HPDE6-E6E7 (cell line): ENCODE measurements at regions not wholly inside any gene's neighbourhood (a gene's known extent, or its start where the extent isn't known, plus 50 kb on each side); places are given as distances from the start of the nearest gene placed in this dataset.

Experiments used
- DNase-seq: peaks from one replicate; pipeline ENCODE4 v3.0.0; 2011; ENCODE audit warnings: missing footprints; ENCODE audit errors: extremely low spot score

DNA sequence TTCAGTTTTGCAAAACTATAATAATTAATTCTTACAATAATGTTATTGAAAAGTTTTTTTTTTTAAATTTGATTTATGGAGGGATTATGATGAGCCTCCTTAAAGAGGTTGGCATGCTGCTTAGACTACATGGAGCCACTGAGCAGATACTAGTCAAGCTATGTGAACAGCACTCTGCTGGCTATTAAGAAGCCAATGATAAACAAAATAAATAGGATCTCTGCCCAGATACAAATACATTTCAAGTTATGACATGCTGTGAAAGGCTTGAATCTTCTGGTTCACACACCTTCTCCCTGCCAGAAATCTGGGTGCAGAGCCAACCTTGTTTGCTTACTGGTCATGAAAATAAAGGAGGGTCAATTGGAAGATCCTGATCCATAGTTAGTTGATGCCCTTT, 107.4 kb upstream of the NAV3 start:
- DNase-seq, result peak; percentile 10

DNA sequence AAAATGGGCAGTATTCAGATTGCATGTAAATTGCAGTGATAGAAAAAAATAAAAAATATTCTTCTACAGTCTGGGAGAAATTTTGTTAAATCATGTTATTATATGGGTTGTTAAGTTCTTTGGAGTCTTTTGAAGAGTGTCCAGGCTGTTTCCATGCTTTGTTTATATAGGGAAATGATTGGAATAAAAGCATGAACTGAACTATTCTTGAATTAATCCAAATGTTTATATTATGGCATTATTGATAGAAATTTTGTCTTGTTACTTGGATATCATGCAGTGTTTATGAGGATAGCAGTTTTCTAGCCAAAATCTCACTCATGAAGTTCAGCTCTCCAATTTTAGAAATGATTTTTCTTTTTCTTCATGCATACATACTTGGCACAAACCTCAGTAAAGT, 108.2 kb upstream of the NAV3 start:
- no peak for DNase-seq

DNA sequence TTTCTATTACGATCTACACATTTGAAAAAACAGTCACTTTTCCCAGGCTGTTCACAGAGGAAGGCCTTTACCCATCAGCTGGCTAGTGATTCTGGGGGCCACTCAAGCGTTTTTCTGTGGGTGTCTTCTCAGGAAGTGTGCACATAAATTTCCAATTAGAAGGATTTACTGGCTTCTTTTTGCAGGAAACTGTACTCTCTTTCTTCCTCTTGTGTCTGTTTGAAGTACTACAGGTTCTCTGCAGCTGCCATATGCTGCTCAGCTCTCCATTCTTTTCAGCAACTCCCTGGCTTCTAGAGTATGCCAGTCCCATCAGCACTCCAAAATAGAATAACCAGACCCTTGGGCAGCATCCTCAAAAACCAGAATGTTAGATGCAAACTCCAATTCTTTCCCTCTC, 110.4 kb upstream of the NAV3 start:
- DNase-seq, result no peak

DNA sequence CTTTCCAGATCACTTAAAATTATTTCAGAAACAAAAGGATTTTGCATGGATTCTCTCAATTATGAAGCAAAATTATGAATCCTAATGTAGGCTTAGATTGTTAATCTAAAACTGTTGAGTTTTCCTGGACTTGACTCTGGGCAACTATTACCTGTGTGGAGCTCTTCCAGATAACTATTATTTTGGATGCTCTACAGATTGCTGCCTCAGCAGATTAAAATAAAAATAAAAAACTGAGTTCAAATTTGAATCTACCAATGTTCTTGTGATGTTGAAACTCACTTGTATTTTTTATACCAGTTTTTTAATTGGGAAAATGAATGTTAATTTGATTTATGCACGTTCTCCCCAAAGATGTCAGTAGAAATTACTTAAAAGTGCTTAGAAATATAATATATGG, 120.5 kb upstream of the NAV3 start:
- no peak for DNase-seq

DNA sequence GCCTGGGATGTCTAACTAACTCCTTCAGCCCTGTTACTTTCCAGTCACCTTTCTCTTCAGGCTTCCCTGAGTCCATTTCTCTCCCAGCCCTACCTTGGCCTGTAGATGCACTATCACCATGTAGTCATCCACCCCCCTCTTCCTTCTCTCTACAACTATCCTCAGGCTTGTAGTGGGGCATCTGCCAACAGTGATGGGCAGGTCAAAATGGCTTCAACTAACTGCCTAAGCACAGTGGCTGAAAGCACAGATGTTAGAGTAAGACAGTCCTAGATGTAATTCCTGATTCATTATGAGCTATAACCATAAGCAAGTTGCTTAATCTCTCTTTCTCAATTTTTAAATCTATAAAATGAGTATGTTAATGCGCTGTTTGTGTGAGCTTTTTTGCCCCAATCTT, 133.6 kb upstream of the NAV3 start:
- no peak for DNase-seq

DNA sequence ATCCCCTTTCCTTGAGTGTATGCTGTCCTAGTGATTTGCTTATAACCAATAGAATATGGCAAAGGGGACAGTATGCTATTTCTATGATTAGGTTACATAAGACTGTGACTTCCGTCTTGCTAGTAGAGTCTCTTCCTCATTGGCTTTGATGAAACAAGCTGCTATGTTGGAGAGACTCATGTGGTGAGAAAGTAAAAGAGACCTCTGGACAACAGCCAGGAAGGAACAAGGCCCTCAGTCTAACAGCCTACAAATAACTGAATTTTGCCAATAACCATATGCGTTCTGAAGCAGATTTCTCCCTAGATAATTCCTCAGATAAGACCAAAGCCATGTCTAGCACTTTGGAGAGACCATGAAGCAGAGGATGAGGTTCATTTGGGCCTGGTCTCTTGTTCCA, 134.5 kb upstream of the NAV3 start:
- no peak for DNase-seq

DNA sequence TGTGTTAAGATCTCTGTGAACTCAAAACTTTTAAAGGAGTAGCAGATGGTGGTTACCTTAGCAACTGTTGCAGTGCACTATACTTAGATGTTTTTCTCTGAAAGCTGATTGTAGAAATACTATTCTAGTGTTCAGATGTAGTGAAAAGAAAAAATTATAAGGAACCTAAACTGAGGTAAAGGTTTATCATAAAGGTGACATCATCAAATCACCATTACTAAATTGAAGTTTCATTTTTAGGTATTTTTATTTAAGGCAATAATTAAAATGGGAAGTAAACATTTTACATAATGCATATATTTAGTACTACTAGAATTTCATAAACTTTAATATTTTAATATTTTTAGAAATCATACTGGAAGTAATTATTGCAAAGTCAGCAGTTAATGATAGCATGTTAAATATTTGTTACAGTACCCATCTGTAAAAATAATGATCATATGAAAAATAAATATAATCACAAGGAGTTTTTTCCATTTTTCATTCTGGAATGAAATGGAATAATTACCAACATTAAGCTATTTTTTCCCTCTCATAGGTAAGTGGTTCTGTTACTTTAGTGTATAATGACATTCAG, 141.1 kb upstream of the NAV3 start:
- DNase-seq, result no peak

DNA sequence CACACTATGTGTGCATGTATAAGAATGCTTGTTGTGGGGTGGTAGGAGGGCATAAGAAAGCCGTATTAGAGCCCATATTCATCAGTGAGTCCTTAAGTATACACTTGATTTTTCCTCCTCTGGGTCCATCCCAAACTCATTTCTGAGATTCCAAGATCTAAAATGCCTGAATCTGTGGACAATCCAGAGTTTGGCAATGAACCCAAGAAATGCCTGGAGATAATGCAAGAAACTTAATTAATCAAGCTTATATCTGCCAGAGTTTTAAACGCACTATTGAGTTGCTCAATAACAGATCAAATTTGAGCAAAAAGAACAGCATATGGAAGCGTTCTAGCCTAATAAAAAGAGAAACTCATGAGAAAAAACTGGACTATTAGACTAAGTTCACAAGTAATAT, 143.4 kb upstream of the NAV3 start:
- DNase-seq, result no peak

DNA sequence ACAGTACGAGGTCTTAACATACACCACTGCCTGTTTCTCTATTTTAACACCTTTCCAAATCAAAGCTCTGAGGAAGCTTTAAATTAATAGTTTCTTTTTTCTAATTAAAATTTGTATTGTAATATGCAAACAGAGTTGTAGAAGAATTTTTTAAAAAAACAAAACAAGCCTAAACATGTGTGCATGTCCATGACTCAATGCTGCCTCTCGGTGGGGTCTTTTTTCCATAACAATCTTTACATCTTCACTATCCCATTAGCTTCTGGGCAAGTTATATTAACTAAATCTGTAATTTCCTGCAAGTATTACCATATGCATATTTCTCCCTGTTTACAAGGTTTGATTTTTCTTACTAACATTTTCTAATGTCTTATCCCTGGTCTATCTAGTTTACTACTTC, 143.9 kb upstream of the NAV3 start:
- DNase-seq, result no peak

DNA sequence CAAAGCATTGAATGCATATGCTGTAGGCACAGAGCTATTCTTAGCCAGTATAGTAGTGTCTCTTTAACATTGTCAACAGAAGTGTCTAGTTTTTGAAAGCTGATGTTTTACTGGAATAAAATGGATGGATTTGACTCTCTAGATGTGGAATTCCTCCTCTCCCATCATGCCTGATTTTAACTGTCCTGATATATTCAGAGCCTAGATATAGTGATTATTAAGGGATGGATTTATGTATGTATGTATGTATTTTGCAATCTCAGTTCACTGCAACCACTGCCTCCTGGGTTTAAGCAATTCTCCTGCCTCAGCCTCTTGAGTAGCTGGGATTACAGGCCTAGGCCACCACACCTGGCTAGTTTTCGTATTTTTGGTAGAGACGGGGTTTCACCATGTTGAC, 144.8 kb upstream of the NAV3 start:
- no peak for DNase-seq

DNA sequence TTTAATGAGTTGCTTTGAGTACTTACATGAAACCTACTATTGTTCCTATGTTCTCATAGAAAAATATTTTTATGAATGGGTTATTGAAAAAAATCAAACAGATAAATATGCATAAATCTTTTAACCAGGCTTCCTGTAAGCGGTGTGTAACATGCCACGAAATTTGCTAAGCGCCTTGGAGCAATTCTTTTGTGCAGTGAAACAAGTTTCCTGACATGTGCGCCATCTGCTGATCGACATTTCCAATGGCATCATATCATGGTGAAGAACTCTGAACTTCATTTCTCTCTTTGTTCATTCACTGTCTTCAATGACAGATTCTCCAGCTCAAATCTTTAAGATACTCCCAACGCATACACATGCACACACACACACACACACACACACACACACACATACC, 145.6 kb upstream of the NAV3 start:
- DNase-seq, result peak; percentile 32

DNA sequence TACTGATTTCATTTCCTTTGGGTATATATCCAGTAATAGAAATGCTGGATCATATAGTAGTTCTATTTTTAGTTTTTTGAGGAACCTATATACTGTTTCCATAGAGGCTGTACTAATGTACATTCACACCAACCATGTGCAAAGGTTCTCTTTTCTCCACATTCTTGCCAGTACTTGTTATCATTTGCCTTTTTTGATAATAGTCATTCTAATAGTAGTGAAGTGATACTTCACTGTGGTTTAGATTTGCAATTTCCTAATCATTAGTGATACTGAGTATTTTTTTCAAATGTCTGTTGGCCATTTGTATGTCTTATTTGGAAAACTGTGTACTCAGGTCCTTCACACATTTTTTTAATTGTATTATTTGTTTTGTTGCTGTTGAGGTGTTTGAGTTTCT, 148.2 kb upstream of the NAV3 start:
- DNase-seq, result no peak

DNA sequence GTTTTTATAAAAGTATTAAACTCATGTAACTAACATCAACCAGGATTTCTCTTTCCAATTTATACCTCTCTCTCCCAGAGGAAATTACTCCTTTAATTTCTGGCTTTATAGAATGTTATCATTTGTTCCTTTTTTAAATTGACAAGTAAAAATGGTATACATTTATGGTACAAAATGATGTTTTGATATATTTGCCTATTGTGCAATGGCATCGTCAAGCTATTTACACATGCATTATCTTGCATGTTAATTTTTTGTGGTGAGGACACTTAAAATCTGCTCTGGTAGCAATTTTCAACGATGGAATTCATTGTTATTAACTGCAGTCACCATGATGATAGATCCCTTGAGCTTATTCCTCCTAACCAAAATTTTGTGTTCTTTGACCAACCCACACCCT, 149.0 kb upstream of the NAV3 start:
- DNase-seq, result no peak

DNA sequence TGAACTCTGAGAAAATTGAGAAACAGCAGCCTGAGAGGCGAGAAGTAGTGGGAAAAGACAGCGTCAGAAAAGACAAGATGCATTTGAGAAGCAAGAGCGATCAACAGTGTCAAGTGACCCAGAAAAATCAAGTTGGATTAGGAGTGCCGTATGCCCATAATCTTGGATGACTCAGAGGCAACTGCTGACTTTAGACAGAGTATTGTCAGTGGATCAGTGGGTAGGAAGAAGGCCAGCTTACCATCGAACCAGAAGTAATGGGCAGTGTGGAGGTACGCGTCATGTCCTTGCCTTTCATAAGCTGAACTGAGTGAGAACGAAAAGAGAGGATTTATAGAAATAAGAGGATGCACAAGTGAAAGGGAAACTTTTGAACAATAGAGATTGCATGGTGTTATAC, 151.0 kb upstream of the NAV3 start:
- no peak for DNase-seq

DNA sequence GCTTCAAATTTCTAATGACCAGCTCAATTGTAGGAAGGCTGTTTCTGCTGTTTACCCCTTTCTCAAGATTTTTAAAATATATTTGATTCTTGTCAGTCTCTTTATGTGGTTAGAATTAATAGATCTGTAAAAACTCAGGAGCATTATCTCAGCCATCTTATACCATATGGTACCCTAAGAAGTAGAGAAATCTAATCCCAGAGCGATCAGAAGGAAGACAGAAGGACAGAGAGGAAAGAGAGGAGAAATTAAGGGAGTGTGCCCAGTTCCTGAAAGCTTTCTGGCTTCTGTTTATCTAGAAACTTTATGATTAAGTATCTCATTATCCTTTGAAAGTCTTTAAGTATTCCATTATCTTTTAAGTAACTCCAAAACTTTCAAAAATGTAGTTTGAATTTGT, 152.1 kb upstream of the NAV3 start:
- no peak for DNase-seq

DNA sequence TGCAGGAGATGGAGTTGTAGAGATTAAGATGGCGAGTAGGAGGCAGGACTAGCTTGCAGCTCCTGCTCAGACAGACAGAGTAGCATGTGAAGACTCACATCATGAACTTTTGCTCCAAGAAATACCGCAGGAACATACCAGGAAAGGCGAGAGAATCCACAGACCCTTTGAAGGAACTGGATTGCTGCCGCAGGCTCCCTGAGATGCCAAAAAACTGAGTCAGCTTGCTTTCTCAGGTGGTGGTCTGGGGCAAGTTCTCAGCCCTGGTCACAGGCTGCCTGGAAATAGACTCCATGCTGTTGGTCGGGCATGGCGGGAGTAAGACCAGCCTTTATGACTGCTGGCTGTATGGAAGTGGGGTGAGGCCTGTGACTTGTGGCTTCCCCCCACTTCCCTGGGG, 163.6 kb upstream of the NAV3 start:
- DNase-seq, result no peak

DNA sequence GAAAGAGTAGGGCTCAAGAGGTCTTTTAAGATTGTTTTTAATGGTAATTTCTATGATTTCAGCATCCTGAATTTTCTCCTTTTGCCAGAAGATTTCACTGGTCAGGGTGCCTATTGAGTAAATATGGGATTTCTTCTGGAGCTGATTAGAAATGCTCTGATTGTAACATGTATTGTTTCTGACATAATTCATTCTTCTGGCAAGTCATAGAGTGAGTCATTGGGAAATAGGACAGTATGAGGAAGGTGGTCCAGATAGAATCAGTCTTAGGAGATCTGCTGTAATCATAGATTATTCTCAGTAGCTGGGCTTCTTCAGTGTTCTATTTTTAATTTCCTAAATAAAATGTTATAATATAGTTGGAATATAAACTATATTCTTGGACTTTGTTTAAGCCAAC, 182.0 kb upstream of the NAV3 start:
- DNase-seq, result no peak

DNA sequence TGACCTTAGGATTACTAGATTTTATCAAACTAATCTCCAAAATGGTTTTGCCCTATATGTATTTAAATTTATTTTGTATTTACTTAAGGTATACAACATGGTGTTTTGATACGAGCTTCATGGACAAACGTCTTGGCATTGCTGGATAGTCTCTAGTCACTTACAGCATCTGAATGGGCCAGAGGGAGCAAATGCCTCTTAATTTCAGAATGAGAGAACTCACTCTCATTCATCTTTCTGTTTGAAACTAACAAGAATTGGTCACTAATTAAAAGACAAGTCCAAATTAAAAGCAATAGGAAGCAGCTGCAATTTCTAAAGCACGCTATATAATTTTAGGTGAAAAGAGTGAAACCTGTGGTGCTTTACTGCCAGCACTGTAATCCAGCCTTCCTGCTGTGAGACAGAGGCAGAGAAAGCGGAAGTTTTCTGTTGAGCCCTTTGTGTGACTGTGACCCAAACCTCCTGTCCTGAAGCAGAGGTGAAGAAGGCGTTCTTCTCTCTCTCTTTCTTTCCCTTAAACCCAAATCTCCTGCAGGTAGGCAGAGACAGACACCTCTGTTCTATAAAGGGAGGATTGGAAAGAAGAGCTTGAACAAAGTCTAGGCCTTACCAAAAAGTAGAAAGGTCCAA, 184.6 kb upstream of the NAV3 start:
- no peak for DNase-seq

DNA sequence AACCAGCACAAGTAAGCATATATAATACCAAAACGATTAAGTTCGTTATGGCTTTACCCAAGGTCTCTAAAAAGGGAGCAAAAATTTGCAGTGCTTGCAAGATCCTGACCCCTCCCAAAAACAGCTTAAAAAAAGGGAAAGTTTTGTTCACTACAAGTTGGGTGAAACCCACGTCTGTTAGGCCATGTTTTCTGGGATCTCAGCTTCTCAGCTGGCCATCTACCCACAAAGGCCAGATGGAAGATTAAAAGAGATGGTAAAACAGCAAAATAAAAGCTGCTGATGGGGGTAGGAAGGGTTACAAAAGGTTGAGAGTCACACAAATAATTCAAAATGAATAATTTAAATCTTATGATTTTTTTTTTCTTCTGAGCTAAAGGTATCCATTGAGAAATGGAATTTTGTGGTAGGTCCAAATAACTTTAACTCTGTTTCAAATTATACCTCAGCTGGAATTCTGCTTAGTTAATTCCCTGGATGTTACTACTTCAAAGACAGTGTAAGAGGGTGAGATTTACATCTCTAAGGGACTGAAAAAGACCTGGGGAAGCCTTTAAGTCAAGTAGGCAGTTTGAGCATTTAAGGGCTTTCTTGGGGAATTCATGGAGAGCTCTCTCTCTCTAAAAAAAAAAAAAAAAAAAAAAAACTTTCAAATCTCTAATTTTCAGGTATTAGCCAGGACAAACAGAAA, 185.6 kb upstream of the NAV3 start:
- DNase-seq, result no peak

DNA sequence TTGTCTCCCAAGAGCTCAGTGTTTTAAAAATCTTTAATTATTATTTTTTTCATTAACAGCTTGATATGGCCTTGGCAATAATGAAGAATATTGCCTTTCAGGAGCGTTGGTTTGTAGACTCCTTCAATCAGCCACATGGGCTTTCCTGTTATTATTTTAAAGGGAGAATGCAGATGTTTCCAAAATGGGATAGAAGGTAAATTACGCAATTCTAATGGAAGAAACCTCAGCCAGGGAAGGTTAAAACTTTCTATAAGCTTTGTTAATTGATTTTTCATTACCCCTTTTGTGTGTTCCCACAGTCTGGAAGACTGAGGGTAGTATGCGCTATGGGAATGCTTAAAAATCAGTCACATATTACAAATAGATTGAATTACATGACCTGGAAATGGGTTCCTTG, 188.4 kb upstream of the NAV3 start:
- no peak for DNase-seq

DNA sequence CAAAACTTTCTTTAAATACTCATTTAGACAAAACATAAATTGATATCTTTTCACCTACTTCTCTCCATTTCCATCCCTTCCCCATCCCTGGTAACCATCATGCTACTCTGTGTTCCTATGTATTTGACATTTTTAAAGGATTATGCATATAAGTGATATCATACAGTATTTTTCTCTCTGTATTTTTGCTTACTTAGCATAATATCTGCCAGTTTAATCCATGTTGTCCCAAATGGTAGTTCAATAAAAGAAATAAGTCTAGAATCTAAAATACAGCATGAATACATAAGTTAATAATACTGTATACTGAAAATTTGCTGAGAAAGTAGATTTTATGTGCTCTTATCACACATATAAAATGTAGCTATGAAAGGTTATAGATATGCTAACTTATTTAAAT, 190.3 kb upstream of the NAV3 start:
- no peak for DNase-seq

DNA sequence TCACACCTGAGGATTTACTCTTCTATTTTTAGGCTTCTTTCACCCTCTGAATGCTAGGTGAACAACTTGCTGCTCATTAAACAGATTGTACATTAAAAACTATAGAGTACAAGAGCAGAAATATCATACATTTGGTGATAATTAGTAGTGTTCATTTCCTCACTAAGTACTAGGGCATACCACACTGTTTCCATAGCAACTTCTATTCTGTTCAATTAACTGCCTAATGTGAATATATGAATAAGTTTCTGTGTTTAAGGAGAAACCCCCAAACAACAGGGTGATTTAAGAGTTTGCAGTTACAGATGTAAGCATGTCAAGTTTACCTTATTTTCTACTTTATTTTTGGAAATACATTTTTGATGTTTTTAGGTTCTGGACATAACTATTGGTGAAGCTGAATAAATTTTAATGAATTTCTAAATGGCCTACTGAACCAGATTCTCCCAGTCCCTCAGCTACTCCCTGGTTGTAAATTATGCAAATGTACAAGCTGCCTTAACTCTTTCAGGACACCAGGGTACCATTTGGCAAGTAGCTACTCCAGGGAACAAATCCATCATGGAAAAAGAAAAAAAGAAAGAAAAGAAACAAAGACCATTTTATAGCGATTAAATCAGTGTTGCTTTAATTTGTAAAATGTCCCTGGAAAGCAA, 199.8 kb upstream of the NAV3 start:
- DNase-seq, result no peak

DNA sequence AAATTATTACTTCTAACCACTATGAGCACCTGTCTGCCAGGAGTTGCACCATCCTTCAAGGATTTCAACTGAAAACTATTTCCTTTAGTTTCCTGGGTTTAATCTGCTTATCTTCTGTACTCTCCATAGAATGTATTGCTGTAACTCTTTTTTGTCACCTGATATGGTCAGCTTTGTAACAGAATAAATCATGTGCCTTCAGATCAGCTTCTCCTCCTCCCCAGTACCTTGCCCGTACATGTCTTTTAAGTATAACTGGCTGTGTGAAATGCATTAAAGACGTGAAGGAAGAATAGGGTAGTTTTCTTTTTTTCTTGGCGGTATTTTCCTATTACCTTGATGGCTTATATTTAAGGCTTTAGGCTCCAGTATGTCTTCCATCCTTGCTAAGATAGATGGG, 200.3 kb upstream of the NAV3 start:
- no peak for DNase-seq
